Glutamatergic neuron (in vitro differentiated cells): ENCODE measurements at regions not wholly inside any gene's neighbourhood (a gene's known extent, or its start where the extent isn't known, plus 50 kb on each side); places are given as distances from the start of the nearest gene placed in this dataset.

Experiments
- DNase-seq: peaks from one replicate; pipeline ENCODE4 v3.0.0; 2022
- H3K27ac Mint-ChIP-seq: one replicate; pipeline ENCODE4 v1.8.0; 2020; ENCODE audit warnings: mild to moderate bottlenecking, mixed read lengths, inconsistent platforms; ENCODE audit not compliant: unreplicated experiment
- H3K27me3 Mint-ChIP-seq: one replicate; pipeline ENCODE4 v1.8.0; 2020; ENCODE audit warnings: mild to moderate bottlenecking, moderate library complexity, mixed read lengths, inconsistent platforms; ENCODE audit not compliant: unreplicated experiment
- H3K36me3 Mint-ChIP-seq: one replicate; pipeline ENCODE4 v1.8.0; 2020; ENCODE audit warnings: mild to moderate bottlenecking, mixed read lengths, inconsistent platforms; ENCODE audit not compliant: unreplicated experiment
- H3K4me1 Mint-ChIP-seq: one replicate; pipeline ENCODE4 v1.8.0; 2020; ENCODE audit warnings: mild to moderate bottlenecking, low read depth, mixed read lengths, inconsistent platforms; ENCODE audit not compliant: unreplicated experiment
- H3K4me3 Mint-ChIP-seq: one replicate; pipeline ENCODE4 v1.8.0; 2020; ENCODE audit warnings: mild to moderate bottlenecking, mixed read lengths, inconsistent platforms; ENCODE audit not compliant: unreplicated experiment
- H3K9me3 Mint-ChIP-seq: one replicate; pipeline ENCODE4 v1.8.0; 2020; ENCODE audit warnings: mild to moderate bottlenecking, moderate library complexity, mixed read lengths, inconsistent platforms; ENCODE audit not compliant: unreplicated experiment
- CTCF ChIP-seq: fragments of 200-600 bp; sonication (generic); IDR thresholded peaks from one replicate; pipeline ENCODE4 v1.5.0; 2021; ENCODE audit not compliant: partially characterized antibody, unreplicated experiment

GRCh38 chr2:236748385-236748784 lies 178.8 kb downstream of the ACKR3 start:
- no peak for DNase-seq
- Mint-ChIP-seq H3K27me3 (no peaks in the 10 kb centered on the region), H3K9me3 (peaks cover 7% of the 10 kb centered on the region), H3K4me3 (no peak overlapping the region), H3K27ac (no peak overlapping the region), H3K36me3 (no peaks in the 10 kb centered on the region), H3K4me1 (peaks cover 13% of the 10 kb centered on the region)
- no peak for TF ChIP-seq CTCF

- no peak for TF ChIP-seq CTCF
- Mint-ChIP-seq H3K9me3 (peaks cover 7% of the 10 kb centered on the region), H3K4me1 (peaks cover 18% of the 10 kb centered on the region), H3K36me3 (no peaks in the 10 kb centered on the region), H3K27ac (no peak overlapping the region), H3K27me3 (no peaks in the 10 kb centered on the region), H3K4me3 (no peak overlapping the region)
- DNase-seq = no peak
Observed at GRCh38 chr2:236748801-236749200, 179.2 kb downstream of the ACKR3 start.

GRCh38 chr2:236749346-236749745 lies 179.7 kb downstream of the ACKR3 start:
- H3K4me3 Mint-ChIP-seq = no peak overlapping the region

GRCh38 chr2:236752096-236752495 lies 182.5 kb downstream of the ACKR3 start:
- no peak for DNase-seq
- no peak overlapping the region for H3K27ac Mint-ChIP-seq
- no peak for TF ChIP-seq CTCF
- H3K4me3 Mint-ChIP-seq = no peak overlapping the region
- H3K4me1 Mint-ChIP-seq = peaks cover 26% of the 10 kb centered on the region
- H3K27me3 Mint-ChIP-seq = no peaks in the 10 kb centered on the region
- peaks cover 7% of the 10 kb centered on the region for H3K9me3 Mint-ChIP-seq
- no peaks in the 10 kb centered on the region for H3K36me3 Mint-ChIP-seq

More at GRCh38 chr2:236749346-236749745, 179.7 kb downstream of the ACKR3 start:
- H3K9me3 Mint-ChIP-seq = peaks cover 7% of the 10 kb centered on the region
- no peak for DNase-seq
- H3K36me3 Mint-ChIP-seq = no peaks in the 10 kb centered on the region
- no peak overlapping the region for H3K27ac Mint-ChIP-seq
- no peak for TF ChIP-seq CTCF
- H3K4me1 Mint-ChIP-seq = peaks cover 23% of the 10 kb centered on the region
- no peaks in the 10 kb centered on the region for H3K27me3 Mint-ChIP-seq

- Mint-ChIP-seq H3K9me3 (peaks cover 7% of the 10 kb centered on the region), H3K27ac (no peak overlapping the region), H3K36me3 (no peaks in the 10 kb centered on the region), H3K4me1 (peaks cover 20% of the 10 kb centered on the region), H3K27me3 (no peaks in the 10 kb centered on the region), H3K4me3 (no peak overlapping the region)
- TF ChIP-seq CTCF = no peak
- DNase-seq = no peak
Observed at GRCh38 chr2:236753606-236754270, 184.1 kb downstream of the ACKR3 start.
